ENCODE measurements at regions not wholly inside any gene's neighbourhood (a gene's known extent, or its start where the extent isn't known, plus 50 kb on each side); places are given as distances from the start of the nearest gene placed in this dataset.

DNA sequence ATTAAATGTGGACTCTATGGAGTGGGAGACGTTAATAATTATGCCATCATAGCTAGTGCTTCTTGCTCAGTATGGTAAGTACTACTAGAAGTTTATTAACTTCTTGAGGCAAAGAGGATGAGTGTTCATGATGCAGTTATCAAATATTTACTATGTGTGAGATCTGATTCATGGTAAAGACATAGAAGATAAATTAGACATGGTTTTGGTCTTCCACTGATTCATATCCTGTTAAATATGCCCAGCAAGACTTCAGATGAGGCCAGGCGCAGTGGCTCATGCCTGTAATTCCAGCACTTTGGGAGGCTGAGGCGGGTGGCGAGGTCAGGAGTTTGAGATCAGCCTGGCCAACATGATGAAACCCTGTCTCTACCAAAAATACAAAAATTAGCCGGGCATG is 547.1 kb upstream of the ANKRD30A start:
- Histone ChIP-seq H3K4me3 (replicated peaks in 1 of 3; ENCODE audit: low read depth in 2 of 3, low read length in 3 of 3) (no peak overlapping the region), H2AFZ (ENCODE audit: insufficient read depth, low read depth, low read length, poor library complexity, severe bottlenecking) (no peak overlapping the region), H3K4me1 (ENCODE audit: control insufficient read depth in 1 of 2, insufficient read depth in 2 of 2, low read length in 2 of 2) (no peaks in the 10 kb centered on the region), H3K27me3 (ENCODE audit: control insufficient read depth in 2 of 2, insufficient read depth in 2 of 2, low read length in 2 of 2) (no peaks in the 10 kb centered on the region), H3K9ac (ENCODE audit: insufficient read depth, low read length, poor library complexity, severe bottlenecking) (no peak overlapping the region), H3K79me2 (ENCODE audit: insufficient read depth, low read length) (no peaks in the 10 kb centered on the region), H3K36me3 (replicated peaks in 1 of 2; ENCODE audit: control insufficient read depth in 1 of 2, insufficient read depth in 2 of 2, low read length in 2 of 2) (no peaks in the 10 kb centered on the region), H3K9me3 (replicated peaks in 1 of 2; ENCODE audit: control insufficient read depth in 1 of 2, insufficient read depth in 1 of 2, low read length in 2 of 2) (peaks cover 0 to 4% of the 10 kb centered on the region in 2 donors), H3K4me2 (replicated peaks; ENCODE audit: extremely low read depth, low read length, poor library complexity, severe bottlenecking) (no peak overlapping the region), H4K20me1 (ENCODE audit: insufficient read depth, low read length) (no peaks in the 10 kb centered on the region), H3K27ac (ENCODE audit: low read depth in 1 of 2, low read length in 2 of 2) (no peak overlapping the region)
- no peak overlapping the region for H3K27ac Mint-ChIP-seq
- H3K36me3 Mint-ChIP-seq = no peaks in the 10 kb centered on the region
- TF ChIP-seq, protein P1, sequence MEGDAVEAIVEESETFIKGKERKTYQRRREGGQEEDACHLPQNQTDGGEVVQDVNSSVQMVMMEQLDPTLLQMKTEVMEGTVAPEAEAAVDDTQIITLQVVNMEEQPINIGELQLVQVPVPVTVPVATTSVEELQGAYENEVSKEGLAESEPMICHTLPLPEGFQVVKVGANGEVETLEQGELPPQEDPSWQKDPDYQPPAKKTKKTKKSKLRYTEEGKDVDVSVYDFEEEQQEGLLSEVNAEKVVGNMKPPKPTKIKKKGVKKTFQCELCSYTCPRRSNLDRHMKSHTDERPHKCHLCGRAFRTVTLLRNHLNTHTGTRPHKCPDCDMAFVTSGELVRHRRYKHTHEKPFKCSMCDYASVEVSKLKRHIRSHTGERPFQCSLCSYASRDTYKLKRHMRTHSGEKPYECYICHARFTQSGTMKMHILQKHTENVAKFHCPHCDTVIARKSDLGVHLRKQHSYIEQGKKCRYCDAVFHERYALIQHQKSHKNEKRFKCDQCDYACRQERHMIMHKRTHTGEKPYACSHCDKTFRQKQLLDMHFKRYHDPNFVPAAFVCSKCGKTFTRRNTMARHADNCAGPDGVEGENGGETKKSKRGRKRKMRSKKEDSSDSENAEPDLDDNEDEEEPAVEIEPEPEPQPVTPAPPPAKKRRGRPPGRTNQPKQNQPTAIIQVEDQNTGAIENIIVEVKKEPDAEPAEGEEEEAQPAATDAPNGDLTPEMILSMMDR (IDR thresholded peaks at IDR 0.05) = no peak
- H3K27me3 Mint-ChIP-seq (ENCODE audit: low read depth in 3 of 3) = no peaks in the 10 kb centered on the region
- H3K9me3 Mint-ChIP-seq = peaks cover 2 to 10% (median 4%) of the 10 kb centered on the region in 7 donors
- DNase-seq = no peak
- no peaks in the 10 kb centered on the region for H3K4me1 Mint-ChIP-seq
- 33% methylated on average over 1 of the region's 5 CpGs for WGBS (ENCODE audit: insufficient coverage)
- H3K4me3 Mint-ChIP-seq = no peak overlapping the region
- intact Hi-C loops (cut with micrococcal nuclease) = no loop called here

- no peak overlapping the region for H3K4me3 Mint-ChIP-seq
Measured at GRCh38 chr10:36577126-36577525, 548.3 kb upstream of the ANKRD30A start.

More at GRCh38 chr10:36577126-36577525, 548.3 kb upstream of the ANKRD30A start:
- Histone ChIP-seq H3K4me1 (ENCODE audit: control insufficient read depth in 1 of 2, insufficient read depth in 2 of 2, low read length in 2 of 2) (no peaks in the 10 kb centered on the region), H3K27ac (ENCODE audit: low read depth in 1 of 2, low read length in 2 of 2) (no peak overlapping the region), H3K4me3 (replicated peaks in 1 of 3; ENCODE audit: low read depth in 2 of 3, low read length in 3 of 3) (no peak overlapping the region), H3K9ac (ENCODE audit: insufficient read depth, low read length, poor library complexity, severe bottlenecking) (no peak overlapping the region), H3K27me3 (ENCODE audit: control insufficient read depth in 2 of 2, insufficient read depth in 2 of 2, low read length in 2 of 2) (no peaks in the 10 kb centered on the region), H3K9me3 (replicated peaks in 1 of 2; ENCODE audit: control insufficient read depth in 1 of 2, insufficient read depth in 1 of 2, low read length in 2 of 2) (peaks cover 0 to 4% of the 10 kb centered on the region in 2 donors), H3K36me3 (replicated peaks in 1 of 2; ENCODE audit: control insufficient read depth in 1 of 2, insufficient read depth in 2 of 2, low read length in 2 of 2) (no peaks in the 10 kb centered on the region), H4K20me1 (ENCODE audit: insufficient read depth, low read length) (no peaks in the 10 kb centered on the region), H3K4me2 (replicated peaks; ENCODE audit: extremely low read depth, low read length, poor library complexity, severe bottlenecking) (no peak overlapping the region), H3K79me2 (ENCODE audit: insufficient read depth, low read length) (no peaks in the 10 kb centered on the region), H2AFZ (ENCODE audit: insufficient read depth, low read depth, low read length, poor library complexity, severe bottlenecking) (no peak overlapping the region)
- Mint-ChIP-seq H3K9me3 (peaks cover 2 to 10% (median 5%) of the 10 kb centered on the region in 7 donors), H3K27ac (no peak overlapping the region), H3K4me1 (no peaks in the 10 kb centered on the region), H3K27me3 (ENCODE audit: low read depth in 3 of 3) (no peaks in the 10 kb centered on the region), H3K36me3 (no peaks in the 10 kb centered on the region)
- no peak for DNase-seq
- TF ChIP-seq, protein P1 (IDR thresholded peaks at IDR 0.05) = no peak
- intact Hi-C loops (cut with micrococcal nuclease) = no loop called here
- WGBS (ENCODE audit: insufficient coverage) = no CpG with 5 or more reads among the region's 1 CpG
